Glomerular visceral epithelial cell (primary cell): ENCODE measurements at regions not wholly inside any gene's neighbourhood (a gene's known extent, or its start where the extent isn't known, plus 50 kb on each side); places are given as distances from the start of the nearest gene placed in this dataset.
"Not testable (repeated sequence)": the region's sequence is repeated elsewhere in the genome, so short reads cannot be mapped to it uniquely, and the experiment has no call there.

Source experiments
- DNase-seq: peaks from one replicate; pipeline ENCODE4 v3.0.0-alpha.2; 2016; ENCODE audit errors: extremely low spot score

- DNase-seq = no peak
Measured at GRCh38 chr5:115435778-115436712, 108.5 kb downstream of the FEM1C start.

DNA sequence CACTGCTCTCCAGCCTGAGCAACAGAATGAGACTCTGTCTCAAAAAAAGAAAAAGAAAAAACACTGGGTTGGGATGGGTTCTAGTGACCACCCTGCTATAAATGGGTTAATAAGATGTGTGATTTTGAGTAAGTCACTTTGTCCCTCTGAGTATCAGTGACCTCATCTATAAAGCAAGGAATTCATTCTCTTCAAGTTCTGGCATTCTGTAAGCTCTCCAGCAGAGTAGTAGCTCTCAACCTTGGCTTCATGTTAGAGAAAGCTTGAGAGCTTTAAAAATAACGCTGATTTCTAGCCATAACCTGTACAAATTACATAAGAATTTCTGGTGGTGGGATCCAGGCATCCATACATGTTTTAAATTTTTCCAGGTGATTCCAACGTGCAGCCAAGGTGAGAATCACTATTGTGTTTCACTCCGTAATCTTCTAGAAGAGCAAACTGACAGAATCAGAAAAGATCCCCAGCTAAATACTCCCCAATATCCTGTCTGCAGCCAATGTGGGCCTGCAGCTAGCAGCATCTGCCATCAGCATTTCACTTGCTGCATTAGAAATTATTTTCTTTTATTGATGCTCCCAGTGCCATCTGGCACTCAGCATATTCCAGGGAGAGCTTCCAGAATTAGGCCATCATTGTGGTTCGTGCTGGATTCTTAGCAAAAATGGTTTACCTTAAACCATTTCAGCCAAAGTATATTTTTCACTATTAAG is 109.4 kb downstream of the FEM1C start:
- no peak for DNase-seq

- DNase-seq = no peak
Measured at GRCh38 chr5:115433918-115434317, 110.7 kb downstream of the FEM1C start.

DNA sequence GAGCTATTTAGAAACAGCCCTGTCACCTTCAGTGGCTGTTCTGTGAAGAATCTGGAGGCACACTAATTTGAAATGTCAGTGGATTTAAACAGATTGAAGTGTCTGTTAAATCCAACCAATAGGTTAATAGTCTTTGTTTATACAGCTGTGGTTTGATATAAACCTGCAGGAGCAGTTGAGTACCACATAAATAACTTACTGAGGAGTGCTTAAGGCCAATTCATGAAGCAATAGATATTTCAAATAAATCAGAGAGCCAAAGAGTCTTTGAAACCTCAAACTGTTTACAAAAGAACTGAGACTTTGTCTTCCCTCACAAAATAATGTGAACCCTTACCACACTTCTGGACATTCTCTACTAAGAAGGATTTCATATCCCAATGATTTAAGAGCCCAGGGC is 111.9 kb downstream of the FEM1C start:
- no peak for DNase-seq

GRCh38 chr5:115431116-115431515 is 113.5 kb downstream of the FEM1C start:
- no peak for DNase-seq

DNA sequence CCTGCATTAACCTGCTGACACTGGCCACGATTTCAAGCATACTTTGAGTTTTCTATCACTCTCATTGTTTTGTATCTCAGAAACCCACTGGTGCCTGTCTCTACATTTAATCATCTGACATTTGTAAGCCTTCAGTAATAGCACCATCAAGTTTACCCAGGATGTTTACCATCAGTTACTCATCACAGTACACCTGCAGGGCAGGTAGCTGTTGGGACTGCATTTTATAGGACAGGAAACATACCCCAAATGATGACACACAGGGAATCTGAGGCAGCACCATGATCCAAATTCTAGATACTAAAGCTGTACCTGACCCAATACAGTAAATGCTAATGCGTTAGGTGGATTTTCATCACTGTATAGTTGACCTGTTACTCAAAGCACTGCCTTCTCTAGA is 114.2 kb downstream of the FEM1C start:
- no peak for DNase-seq

DNA sequence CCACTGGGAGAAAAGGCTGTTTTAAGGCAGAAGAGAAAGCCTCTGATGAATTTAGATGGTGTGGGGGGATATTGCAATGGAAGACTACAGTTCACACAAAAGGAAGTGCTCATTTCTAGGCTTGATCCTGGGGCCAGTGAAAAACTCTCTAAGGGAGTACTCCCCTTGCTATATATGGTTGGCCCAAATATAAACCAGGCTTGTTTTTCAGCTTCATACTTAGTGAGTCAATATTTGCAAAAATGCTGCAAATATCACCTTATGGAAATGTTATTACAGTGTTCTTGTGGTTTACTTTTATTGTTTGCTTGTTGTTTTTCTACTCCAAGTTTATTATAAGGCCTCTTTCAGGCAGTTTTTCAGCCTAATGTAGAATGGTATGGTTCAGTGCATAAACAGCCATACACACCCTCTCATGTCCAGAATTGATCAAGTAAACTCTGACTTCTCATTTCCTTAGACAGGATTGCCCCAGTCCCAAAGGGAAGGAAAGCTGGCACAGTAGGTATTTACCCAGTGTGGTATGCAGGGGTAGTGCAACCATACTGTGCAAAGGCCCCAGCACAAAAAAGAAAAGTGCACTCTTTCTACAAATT is 115.1 kb downstream of the FEM1C start:
- DNase-seq = no peak

DNA sequence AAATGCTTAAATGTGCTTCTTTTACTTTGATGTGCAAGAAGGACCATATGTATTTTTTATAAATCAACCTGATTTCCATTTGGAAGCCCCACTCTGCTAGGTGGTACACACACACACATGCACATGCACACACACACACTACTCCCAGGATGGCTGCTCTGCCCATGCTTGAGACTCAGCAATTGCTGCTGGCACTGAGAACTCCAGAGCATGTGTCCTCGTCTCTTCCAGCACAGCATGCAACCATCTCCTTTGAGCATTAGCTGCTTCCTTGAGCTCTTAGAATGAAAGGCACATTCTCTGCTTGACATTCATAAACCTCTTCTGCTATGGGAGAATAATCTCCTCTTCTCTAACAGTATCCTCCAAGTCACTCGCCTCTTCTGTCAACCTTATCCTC is 115.9 kb downstream of the FEM1C start:
- DNase-seq = no peak

DNA sequence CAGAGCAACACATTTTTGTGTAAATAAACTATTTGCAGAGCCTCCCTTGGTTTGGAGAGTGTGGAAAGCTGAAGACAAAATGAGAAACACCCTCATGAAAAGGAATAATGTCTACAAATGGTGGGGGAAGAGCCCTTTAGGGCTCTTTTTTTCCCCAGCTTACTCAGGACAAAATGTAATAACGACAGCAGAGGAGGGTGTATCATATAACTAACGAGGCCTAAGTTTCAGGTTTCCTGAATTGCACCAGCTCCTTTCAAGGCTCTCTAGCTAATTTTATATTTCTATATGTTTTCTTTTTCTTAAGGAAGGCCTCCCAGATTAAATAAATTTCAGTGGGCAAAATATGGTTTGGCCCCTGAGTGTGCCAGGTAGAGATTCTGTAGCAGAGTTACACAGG is 116.3 kb downstream of the FEM1C start:
- DNase-seq = no peak

- no peak for DNase-seq
Measured at GRCh38 chr5:115424446-115424845, 120.1 kb downstream of the FEM1C start.

GRCh38 chr5:115424030-115424429 is 120.5 kb downstream of the FEM1C start:
- DNase-seq = no peak

DNA sequence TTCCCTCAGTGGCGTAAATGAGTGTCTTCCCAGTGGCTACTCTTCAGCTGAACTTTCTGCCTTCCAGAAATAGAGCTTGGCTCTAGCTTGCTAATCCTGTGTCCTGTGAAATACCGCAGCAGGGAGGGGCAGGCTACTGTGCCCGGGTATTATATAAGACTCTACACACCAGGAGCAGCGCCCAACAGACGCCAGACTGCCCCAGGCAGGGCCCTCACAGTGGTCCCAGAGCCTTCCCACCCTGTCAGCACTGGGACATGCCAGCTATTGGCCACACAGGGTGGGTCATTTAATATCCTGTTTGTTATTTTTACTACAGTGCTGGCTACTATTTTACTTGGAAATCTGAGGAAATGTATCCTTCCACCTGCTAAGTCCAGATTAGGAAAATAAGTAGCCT is 121.0 kb downstream of the FEM1C start:
- no peak for DNase-seq

DNA sequence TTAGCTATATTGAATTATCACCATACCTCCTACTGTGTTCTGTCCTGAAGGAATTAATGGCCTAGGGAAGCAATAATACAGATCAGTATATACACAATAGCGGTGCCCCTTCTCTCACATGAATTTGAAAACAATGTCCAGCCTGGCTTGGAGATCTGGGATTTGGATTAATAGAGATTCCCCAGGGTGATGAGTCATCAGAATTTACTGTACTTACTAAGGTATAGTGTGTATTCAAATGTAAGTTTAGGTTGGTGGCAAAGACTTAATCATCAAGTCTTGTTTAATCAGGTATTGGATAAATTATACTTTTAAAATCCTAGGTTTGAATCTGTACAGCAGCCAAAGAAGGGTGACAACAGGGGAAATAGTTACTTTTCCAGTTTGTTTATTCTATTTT is 121.5 kb downstream of the FEM1C start:
- DNase-seq = no peak

GRCh38 chr5:115420812-115421211 is 123.8 kb downstream of the FEM1C start:
- not testable (repeated sequence) for DNase-seq

GRCh38 chr5:115419846-115420585 is 123.6 kb upstream of the CCDC112 start:
- DNase-seq = peak; percentile 81

GRCh38 chr5:115418788-115419187 is 122.3 kb upstream of the CCDC112 start:
- no peak for DNase-seq

DNA sequence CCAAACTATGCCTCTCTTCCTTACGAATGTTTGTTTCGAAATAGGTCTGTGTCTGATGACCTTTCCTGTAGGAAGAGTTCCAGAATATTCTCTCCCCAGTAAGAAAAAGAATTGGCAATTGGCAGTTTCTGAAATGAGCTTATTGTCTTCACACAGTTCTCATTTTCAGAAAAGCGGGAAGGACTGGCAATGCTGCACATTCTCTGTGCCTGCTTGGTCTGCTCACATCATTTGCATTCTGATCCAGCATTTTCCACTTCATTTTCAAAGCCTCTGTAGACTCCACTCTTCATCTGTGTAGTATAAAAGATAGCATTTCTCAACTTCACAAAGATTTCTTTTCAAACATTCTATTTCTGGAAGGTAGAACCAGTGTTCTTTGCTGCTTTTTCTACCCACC is 120.6 kb upstream of the CCDC112 start:
- no peak for DNase-seq

DNA sequence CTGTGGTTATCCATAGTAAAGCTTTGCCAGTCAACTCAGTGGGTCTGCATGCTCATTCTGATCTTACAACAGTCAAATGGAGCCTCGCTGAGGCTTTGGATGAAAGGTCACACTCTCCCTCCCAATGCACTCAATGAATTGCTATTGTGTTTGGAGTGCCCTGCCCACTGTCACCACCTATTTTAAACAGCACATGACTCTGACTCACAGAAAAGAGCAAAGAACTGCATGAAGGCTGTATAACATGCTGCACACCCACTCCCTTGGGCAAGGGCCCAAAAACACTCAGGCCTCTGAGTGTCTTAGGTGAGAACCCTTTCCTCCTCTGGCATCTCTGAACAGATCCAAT is 118.7 kb upstream of the CCDC112 start:
- no peak for DNase-seq

DNA sequence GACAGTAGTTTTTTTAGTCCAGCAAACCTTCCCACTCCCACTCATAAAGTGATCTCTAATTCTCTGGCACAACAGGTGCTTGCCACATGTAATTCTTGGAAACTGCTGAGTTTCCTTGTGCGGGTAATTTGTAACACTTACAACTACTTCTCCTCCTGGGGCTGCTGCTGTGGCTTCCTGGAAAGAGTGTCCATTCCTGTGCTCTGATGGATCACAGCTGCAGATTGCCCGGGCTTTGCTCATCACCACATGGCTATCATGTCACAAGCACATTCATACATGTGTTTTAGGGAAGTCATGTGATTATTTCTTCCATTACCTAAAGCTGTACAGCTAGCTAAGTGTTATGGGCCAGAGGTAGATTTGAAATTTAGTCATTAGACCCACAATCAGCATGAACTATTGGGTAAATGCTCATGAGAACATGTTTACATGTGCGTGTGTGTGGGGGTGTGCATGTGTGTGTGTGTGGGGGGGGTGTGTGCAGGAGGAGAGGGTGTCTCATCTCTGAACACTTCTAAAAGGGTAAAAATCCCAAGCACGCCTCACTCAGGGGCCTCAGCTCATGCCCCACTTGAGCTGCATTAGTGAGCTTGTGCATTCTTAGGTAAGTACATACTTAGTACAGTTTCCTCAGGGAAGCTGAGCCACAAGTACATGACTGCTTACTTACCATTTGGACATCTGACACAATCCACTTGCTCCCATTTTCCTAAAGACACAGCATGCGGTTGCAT is 118.1 kb upstream of the CCDC112 start:
- no peak for DNase-seq

GRCh38 chr5:115413651-115414050 is 117.2 kb upstream of the CCDC112 start:
- no peak for DNase-seq

GRCh38 chr5:115409094-115409493 is 112.6 kb upstream of the CCDC112 start:
- DNase-seq = no peak
